ENCODE measurements at regions not wholly inside any gene's neighbourhood (a gene's known extent, or its start where the extent isn't known, plus 50 kb on each side); places are given as distances from the start of the nearest gene placed in this dataset.
"Not testable (repeated sequence)": the region's sequence is repeated elsewhere in the genome, so short reads cannot be mapped to it uniquely, and the experiment has no call there.

- no peak for DNase-seq
These were observed 540.9 kb downstream of the TRIML1 start for GRCh38 chr4:188680004-188680666.

GRCh38 chr4:188680667-188681063 lies 541.4 kb downstream of the TRIML1 start:
- no peak for DNase-seq

GRCh38 chr4:188682321-188682720 lies 543.1 kb downstream of the TRIML1 start:
- no peak for DNase-seq

GRCh38 chr4:188683571-188683970 lies 544.3 kb downstream of the TRIML1 start:
- no peak for DNase-seq

GRCh38 chr4:188688956-188689355 lies 549.7 kb downstream of the TRIML1 start:
- no peak for DNase-seq

- DNase-seq = no peak
These were observed 552.6 kb downstream of the TRIML1 start for GRCh38 chr4:188691811-188692210.

- DNase-seq = no peak
These were observed 556.0 kb downstream of the TRIML1 start for GRCh38 chr4:188695261-188695660.

GRCh38 chr4:188697243-188697642 lies 558.0 kb downstream of the TRIML1 start:
- DNase-seq = no peak

- DNase-seq = no peak
These were observed 562.7 kb downstream of the TRIML1 start for GRCh38 chr4:188701952-188702351.

GRCh38 chr4:188704288-188704687 lies 565.0 kb downstream of the TRIML1 start:
- DNase-seq = no peak

GRCh38 chr4:188707036-188707435 lies 567.8 kb downstream of the TRIML1 start:
- DNase-seq = no peak

GRCh38 chr4:188714501-188714900 lies 575.3 kb downstream of the TRIML1 start:
- DNase-seq = no peak

GRCh38 chr4:188714907-188715306 lies 575.7 kb downstream of the TRIML1 start:
- DNase-seq = no peak

GRCh38 chr4:188717661-188718060 lies 578.4 kb downstream of the TRIML1 start:
- no peak for DNase-seq

GRCh38 chr4:188719794-188720193 lies 580.6 kb downstream of the TRIML1 start:
- no peak for DNase-seq

GRCh38 chr4:188722911-188723310 lies 583.7 kb downstream of the TRIML1 start:
- no peak for DNase-seq

GRCh38 chr4:188727746-188728145 lies 588.5 kb downstream of the TRIML1 start:
- no peak for DNase-seq

GRCh38 chr4:188728359-188728758 lies 589.1 kb downstream of the TRIML1 start:
- no peak for DNase-seq

- DNase-seq = no peak
These were observed 592.9 kb downstream of the TRIML1 start for GRCh38 chr4:188732131-188732530.

- DNase-seq = no peak
These were observed 595.8 kb downstream of the TRIML1 start for GRCh38 chr4:188735082-188735481.

- no peak for DNase-seq
These were observed 598.2 kb downstream of the TRIML1 start for GRCh38 chr4:188737251-188738002.

- not testable (repeated sequence) for DNase-seq
These were observed 599.0 kb downstream of the TRIML1 start for GRCh38 chr4:188738290-188738689.

GRCh38 chr4:188740172-188740571 lies 600.9 kb downstream of the TRIML1 start:
- DNase-seq = not testable (repeated sequence)

GRCh38 chr4:188740791-188741190 lies 601.5 kb downstream of the TRIML1 start:
- DNase-seq = not testable (repeated sequence)

Measured in activated CD4-positive, alpha-beta T cell treated with anti-CD3 and anti-CD28 coated beads for 1 hour (primary cell).